ENCODE measurements at regions not wholly inside any gene's neighbourhood (a gene's known extent, or its start where the extent isn't known, plus 50 kb on each side); places are given as distances from the start of the nearest gene placed in this dataset.
"Not testable (repeated sequence)": the region's sequence is repeated elsewhere in the genome, so short reads cannot be mapped to it uniquely, and the experiment has no call there.

- POLR2A ChIA-PET; H3K27ac Mint-ChIP-seq (ENCODE audit: unreplicated experiment); H3K27me3 Mint-ChIP-seq (ENCODE audit: insufficient read depth, unreplicated experiment); H3K4me3 ChIP-seq (ENCODE audit: low read depth, low read length); H3K36me3 ChIP-seq (ENCODE audit: control insufficient read depth, insufficient read depth, low read length); H3K4me1 ChIP-seq; H3K9me3 Mint-ChIP-seq (ENCODE audit: unreplicated experiment); H3K4me1 Mint-ChIP-seq (ENCODE audit: low read depth, unreplicated experiment); H3K9me3 ChIP-seq; H3K36me3 Mint-ChIP-seq (ENCODE audit: insufficient read depth, unreplicated experiment); H3K27me3 ChIP-seq (replicated peaks; ENCODE audit: control insufficient read depth, insufficient read depth, low read length); DNase-seq; intact Hi-C loops (cut with micrococcal nuclease; ENCODE audit: unreplicated experiment); H3K4me3 Mint-ChIP-seq (ENCODE audit: unreplicated experiment); CTCF ChIA-PET; BruUV-seq (replicated peaks): not testable (repeated sequence)
Measured at GRCh38 chr9:91512235-91512634, 88.6 kb upstream of the NFIL3 start.

- no peak for DNase-seq
- ChIA-PET POLR2A (no interaction called here), CTCF (no interaction called here)
- H3K36me3 Mint-ChIP-seq (ENCODE audit: insufficient read depth, unreplicated experiment) = no peaks in the 10 kb centered on the region
- H3K9me3 Mint-ChIP-seq (ENCODE audit: unreplicated experiment) = no peaks in the 10 kb centered on the region
- H3K4me1 Mint-ChIP-seq (ENCODE audit: low read depth, unreplicated experiment) = no peaks in the 10 kb centered on the region
- H3K27ac Mint-ChIP-seq (ENCODE audit: unreplicated experiment) = no peak overlapping the region
- no peaks in the 10 kb centered on the region for H3K27me3 Mint-ChIP-seq (ENCODE audit: insufficient read depth, unreplicated experiment)
- no TSS peak for BruUV-seq (replicated peaks)
- no peaks in the 10 kb centered on the region for H3K4me1 ChIP-seq
- H3K9me3 ChIP-seq = no peaks in the 10 kb centered on the region
- no peaks in the 10 kb centered on the region for H3K27me3 ChIP-seq (replicated peaks; ENCODE audit: control insufficient read depth, insufficient read depth, low read length)
- no peak overlapping the region for H3K4me3 ChIP-seq (ENCODE audit: low read depth, low read length)
- no peaks in the 10 kb centered on the region for H3K36me3 ChIP-seq (ENCODE audit: control insufficient read depth, insufficient read depth, low read length)
- intact Hi-C loops (cut with micrococcal nuclease; ENCODE audit: unreplicated experiment) = no loop called here
- H3K4me3 Mint-ChIP-seq (ENCODE audit: unreplicated experiment) = no peak overlapping the region
- no peak for TF ChIP-seq CTCF (IDR thresholded peaks at IDR 0.05; ENCODE audit: insufficient read depth in 1 of 2, low read depth in 1 of 2, low read length in 1 of 2, severe bottlenecking in 1 of 2, unreplicated experiment in 1 of 2)
Measured at GRCh38 chr9:91503673-91504081, 80.0 kb upstream of the NFIL3 start.

GRCh38 chr9:91502913-91503672 is 79.5 kb upstream of the NFIL3 start:
- no peaks in the 10 kb centered on the region for H3K27me3 ChIP-seq (replicated peaks; ENCODE audit: control insufficient read depth, insufficient read depth, low read length)
- H3K9me3 ChIP-seq = no peaks in the 10 kb centered on the region
- H3K4me3 ChIP-seq (ENCODE audit: low read depth, low read length) = no peak overlapping the region
- no peak for TF ChIP-seq CTCF (IDR thresholded peaks at IDR 0.05; ENCODE audit: insufficient read depth in 1 of 2, low read depth in 1 of 2, low read length in 1 of 2, severe bottlenecking in 1 of 2, unreplicated experiment in 1 of 2)
- Mint-ChIP-seq H3K4me1 (ENCODE audit: low read depth, unreplicated experiment) (no peaks in the 10 kb centered on the region), H3K27ac (ENCODE audit: unreplicated experiment) (no peak overlapping the region), H3K36me3 (ENCODE audit: insufficient read depth, unreplicated experiment) (no peaks in the 10 kb centered on the region), H3K9me3 (ENCODE audit: unreplicated experiment) (no peaks in the 10 kb centered on the region), H3K27me3 (ENCODE audit: insufficient read depth, unreplicated experiment) (no peaks in the 10 kb centered on the region), H3K4me3 (ENCODE audit: unreplicated experiment) (no peak overlapping the region)
- ChIA-PET CTCF (no interaction called here), POLR2A (no interaction called here)
- no peak for DNase-seq
- intact Hi-C loops (cut with micrococcal nuclease; ENCODE audit: unreplicated experiment) = no loop called here
- H3K36me3 ChIP-seq (ENCODE audit: control insufficient read depth, insufficient read depth, low read length) = no peaks in the 10 kb centered on the region
- H3K4me1 ChIP-seq = no peaks in the 10 kb centered on the region
- BruUV-seq (replicated peaks) = no TSS peak

GRCh38 chr9:91502475-91502874 is 78.8 kb upstream of the NFIL3 start:
- no peaks in the 10 kb centered on the region for H3K9me3 Mint-ChIP-seq (ENCODE audit: unreplicated experiment)
- Histone ChIP-seq H3K27me3 (replicated peaks; ENCODE audit: control insufficient read depth, insufficient read depth, low read length) (no peaks in the 10 kb centered on the region), H3K4me1 (no peaks in the 10 kb centered on the region), H3K36me3 (ENCODE audit: control insufficient read depth, insufficient read depth, low read length) (no peaks in the 10 kb centered on the region), H3K4me3 (ENCODE audit: low read depth, low read length) (no peak overlapping the region), H3K9me3 (no peaks in the 10 kb centered on the region)
- no peak for DNase-seq
- POLR2A ChIA-PET = no interaction called here
- BruUV-seq (replicated peaks) = no TSS peak
- no peaks in the 10 kb centered on the region for H3K27me3 Mint-ChIP-seq (ENCODE audit: insufficient read depth, unreplicated experiment)
- CTCF ChIA-PET = no interaction called here
- H3K4me3 Mint-ChIP-seq (ENCODE audit: unreplicated experiment) = no peak overlapping the region
- H3K36me3 Mint-ChIP-seq (ENCODE audit: insufficient read depth, unreplicated experiment) = no peaks in the 10 kb centered on the region
- TF ChIP-seq CTCF (IDR thresholded peaks at IDR 0.05; ENCODE audit: insufficient read depth in 1 of 2, low read depth in 1 of 2, low read length in 1 of 2, severe bottlenecking in 1 of 2, unreplicated experiment in 1 of 2) = no peak
- no peak overlapping the region for H3K27ac Mint-ChIP-seq (ENCODE audit: unreplicated experiment)
- intact Hi-C loops (cut with micrococcal nuclease; ENCODE audit: unreplicated experiment) = no loop called here
- no peaks in the 10 kb centered on the region for H3K4me1 Mint-ChIP-seq (ENCODE audit: low read depth, unreplicated experiment)
